RPMI8226 (cell line): ENCODE measurements at regions not wholly inside any gene's neighbourhood (a gene's known extent, or its start where the extent isn't known, plus 50 kb on each side); places are given as distances from the start of the nearest gene placed in this dataset.
A peak's percentile ranks its signal among the peaks of the same experiment; 100 is the strongest.

Experiments
- DNase-seq: peaks from one replicate; pipeline ENCODE4 v3.0.0-alpha.2; 2015

DNA sequence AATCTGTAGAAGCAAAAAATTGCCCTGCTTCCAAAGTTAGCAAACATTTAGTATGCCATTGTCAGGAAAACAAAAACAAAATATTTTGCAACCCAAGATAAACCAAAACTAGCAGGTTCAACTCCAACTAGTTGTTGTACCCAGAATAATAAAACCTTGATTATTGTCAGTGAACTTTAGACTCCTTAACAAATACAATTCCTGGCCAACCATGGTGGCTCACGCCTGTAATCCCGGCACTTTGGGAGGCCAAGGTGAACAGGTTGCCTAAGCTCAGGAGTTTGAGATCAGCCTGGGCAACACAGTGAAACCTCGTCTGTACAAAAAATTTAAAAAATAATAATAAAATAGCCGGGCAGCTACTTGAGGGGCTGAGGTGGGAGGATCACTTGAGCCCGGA is 53.6 kb upstream of the EPCAM start:
- no peak for DNase-seq

DNA sequence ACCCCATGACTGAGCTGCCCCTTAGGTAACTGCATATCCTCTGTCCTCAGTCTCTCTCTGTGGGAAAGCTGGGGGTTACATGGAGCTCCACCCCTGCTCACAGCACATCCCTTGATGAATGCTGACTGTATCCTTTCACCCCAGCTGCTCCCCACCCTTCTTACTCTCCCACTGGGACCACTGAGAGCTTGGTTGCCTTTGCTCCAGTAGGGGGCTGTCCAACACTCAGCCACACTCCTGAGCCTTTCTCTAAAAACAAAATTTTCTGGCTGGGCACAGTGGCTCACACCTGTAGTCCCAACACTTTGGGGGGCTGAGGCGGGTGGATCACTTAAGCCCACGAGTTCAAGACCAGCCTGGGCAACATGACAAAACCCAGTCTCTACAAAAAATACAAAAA is 55.4 kb upstream of the EPCAM start:
- DNase-seq: no peak

DNA sequence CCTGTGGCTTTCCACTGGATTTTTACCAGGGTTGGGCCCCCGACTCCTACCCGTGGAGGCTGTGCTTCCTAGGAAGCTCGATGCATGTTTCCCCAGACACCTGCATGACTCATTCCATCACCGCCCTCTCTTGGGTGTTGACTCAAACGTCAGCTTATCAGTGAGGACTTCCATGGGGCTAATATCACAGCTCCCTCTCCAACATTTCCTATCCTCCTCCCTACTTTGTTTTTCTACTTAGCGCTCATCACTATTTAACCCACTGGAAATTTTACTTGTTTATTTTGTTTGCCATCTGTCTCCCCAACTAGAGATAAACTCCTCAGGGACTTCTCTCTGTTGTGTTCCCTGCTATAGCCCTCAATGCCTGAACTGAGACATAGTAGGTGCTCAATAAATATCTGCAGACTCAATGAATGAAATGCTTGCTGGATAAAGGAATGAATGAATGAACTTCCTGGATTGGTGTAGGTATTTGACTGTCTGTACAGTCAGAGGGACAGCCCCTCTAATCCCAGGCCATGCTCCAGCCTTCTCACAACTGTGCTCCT is 55.9 kb upstream of the EPCAM start:
- DNase-seq: no peak

DNA sequence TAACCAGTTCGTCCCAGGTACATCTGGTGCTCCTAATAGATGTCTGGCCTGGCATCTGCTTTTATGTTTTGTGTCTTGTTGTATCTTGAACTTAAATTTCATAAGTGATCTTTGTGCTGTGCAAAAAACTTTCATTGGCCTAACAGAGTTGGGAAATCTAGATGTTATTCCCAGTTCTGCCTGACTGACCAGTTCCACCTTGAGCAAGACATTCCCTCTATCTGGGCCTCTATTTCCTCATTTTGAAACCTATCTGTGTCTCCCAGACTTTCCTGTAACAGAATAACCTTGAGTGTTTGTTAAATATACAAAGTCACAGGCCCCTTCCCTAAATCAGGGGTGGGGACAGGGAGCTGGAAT is 56.6 kb upstream of the EPCAM start:
- no peak for DNase-seq

- DNase-seq: no peak
These were observed 57.2 kb upstream of the EPCAM start for GRCh38 chr2:47311764-47312490.

DNA sequence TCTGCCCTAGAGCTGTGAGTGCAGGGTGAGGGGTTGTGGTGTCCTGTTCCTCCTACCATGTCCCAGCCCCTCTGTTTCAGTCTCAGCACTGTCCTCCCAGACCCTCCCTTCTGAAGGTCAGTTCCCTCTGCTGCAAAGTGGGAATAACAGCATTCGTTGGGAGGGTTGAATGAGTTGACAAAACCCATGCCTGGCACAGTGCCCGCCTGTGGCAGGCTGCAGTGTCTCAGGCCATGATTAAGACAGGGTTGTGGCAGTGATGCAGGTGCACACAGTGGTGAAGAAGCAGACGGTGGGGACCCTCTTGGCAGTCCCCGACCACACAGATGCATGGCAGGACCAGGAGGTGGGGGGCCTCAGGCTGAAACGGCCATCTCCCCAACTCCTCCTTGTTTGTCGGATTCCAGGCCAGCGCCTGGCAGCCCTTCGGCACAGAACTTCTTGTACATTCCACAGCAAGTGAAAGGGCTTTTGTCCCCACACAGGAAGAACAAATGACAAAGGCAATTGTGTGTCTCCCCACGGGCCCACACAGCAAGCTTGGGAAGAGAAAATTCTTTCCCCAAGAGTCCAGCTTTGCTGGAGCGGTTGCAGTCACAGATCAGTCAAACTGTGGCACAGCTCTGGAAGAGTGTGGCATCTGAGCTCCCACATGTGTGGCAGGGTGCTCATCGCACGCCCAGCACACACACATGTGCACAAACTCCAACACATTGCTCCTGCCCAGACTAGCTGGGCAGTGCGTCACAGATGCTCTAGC is 58.1 kb upstream of the EPCAM start:
- DNase-seq: peak; percentile 85

DNA sequence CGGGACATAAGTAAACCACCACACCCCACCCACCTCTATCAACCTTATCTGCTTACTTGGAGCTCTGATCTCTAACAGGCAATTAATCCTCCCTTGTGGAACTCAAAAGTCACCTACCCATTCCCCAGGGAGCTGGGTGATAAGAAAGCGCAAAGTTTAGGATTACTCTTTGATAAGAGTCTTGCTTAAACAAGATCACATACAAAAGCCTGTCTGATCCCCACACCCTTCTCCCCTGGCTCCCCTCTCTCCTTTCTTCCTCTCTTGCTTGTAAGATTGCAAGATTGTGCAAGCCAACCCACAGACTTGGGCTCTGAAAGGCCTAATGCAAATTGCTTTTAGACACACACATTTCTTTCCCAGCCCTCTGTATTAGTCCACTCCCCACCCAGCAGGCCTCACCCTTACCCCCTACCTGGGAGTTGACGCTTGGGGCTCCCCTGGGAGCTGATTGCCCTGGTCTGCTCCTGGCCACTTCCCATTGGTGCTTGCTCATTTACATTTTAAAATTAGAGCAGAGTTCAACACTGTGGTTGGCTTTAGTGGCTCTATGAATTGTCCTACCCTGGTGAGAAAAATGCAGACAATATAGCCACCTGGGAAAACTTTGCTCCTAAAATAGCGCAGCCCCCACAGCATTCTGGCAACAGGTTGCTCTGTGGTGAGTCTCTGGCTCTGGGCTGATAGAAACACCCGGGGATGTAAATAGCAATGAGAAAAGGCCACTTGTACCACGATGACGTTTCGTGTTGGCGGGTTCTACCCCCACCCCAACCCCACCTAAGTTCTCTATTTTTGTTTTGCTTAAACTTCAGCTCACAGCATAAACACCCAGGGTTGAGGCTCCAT is 58.9 kb upstream of the EPCAM start:
- DNase-seq: peak; percentile 93

DNA sequence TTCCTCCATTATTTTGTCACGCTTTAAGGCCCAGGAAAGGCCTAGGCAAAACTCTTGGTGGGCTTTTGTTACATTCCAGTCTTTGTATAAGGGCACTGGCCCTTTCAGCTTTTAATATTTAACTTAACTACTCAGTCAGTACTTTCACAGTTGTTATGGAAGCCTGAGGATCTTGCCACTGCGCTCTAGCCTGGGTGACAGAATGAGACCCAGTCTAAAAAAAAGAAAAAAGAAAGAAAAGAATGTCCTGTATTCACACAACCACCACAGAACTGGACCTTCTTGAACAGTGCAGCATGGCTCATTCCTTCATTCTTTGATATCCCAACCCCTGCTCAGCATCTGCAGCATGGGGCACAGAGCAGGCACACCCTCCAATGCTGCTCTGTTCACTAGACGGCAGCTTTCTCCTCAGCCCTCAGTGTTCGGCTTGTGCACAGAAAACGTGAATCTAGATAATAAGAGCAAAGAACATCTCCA is 59.6 kb upstream of the EPCAM start:
- DNase-seq: peak; percentile 41

DNA sequence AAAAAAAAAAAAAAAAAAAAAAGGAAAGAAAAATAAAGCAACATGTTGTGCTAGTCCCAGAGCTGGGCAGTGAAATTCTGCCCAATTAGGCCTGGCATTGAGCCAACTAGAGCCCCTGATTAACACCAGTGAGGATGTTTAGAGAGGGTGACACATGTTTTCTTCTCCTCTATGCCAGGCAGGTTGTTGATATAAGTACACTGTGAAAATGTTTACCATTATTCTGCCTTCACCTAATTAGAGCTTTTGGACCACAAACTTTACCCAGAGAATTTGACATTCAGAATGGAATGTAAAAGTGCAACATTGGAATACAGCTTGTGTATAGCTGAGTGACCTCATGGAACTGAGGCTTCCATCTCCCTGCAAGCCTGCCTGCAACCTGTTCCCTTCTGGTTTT is 62.0 kb upstream of the EPCAM start:
- peak; percentile 35 for DNase-seq

- no peak for DNase-seq
These were observed 64.5 kb upstream of the EPCAM start for GRCh38 chr2:47304654-47305053.

- no peak for DNase-seq
These were observed 65.6 kb upstream of the EPCAM start for GRCh38 chr2:47303341-47304148.

DNA sequence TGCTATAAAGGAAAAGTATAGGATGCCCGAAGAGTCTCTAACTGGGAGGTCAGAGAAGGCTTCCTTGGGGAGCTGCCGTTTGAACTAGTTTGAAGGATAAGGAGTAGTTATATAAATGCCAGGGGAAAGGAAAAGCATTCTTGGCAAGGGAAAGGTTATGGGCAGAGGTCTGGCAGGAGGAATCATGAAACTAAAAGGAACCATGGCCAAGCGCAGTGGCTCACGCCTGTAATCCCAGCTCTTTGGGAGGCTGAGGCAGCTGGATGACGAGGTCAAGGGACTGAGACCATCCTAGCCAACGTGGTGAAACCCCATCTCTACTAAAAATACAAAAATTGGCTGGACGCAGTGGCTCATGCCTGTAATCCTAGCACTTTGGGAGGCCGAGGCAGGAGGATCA is 66.8 kb upstream of the EPCAM start:
- no peak for DNase-seq

DNA sequence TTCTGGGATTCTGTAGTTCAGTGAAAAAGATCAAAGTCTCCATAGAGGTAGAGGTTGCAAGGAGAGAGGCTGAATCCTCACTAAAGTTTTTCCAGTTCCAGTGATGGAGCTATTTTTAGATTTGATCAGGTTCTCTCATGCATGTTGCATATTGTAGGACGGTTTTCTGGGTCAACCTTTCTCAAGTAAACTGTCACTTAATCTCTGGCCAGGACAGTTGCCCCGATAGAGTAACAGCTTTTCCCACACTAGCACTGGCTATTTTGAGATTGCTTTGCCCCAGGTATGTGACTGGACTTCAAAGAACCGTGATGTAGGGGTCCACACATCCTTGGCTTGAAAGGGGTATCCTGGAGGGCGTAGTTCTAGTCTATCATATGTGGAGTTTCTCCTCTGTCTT is 67.4 kb upstream of the EPCAM start:
- no peak for DNase-seq

DNA sequence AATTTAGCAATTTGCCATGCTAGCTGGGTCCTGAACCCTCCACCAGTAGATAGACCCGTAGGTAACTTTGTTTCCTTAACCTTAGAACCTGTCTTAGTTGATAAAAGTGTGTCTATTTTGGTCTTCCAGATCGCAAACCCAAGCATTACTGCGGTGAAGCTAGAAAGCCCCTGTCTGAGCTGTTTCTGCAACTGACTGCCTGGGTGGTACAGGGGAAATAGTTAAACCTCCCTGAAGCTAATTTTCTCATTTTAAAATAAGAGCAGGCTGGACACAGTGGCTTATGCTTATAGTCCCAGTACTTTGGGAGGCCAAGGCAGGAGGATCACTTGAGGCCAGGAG is 67.9 kb upstream of the EPCAM start:
- DNase-seq: peak; percentile 30

DNA sequence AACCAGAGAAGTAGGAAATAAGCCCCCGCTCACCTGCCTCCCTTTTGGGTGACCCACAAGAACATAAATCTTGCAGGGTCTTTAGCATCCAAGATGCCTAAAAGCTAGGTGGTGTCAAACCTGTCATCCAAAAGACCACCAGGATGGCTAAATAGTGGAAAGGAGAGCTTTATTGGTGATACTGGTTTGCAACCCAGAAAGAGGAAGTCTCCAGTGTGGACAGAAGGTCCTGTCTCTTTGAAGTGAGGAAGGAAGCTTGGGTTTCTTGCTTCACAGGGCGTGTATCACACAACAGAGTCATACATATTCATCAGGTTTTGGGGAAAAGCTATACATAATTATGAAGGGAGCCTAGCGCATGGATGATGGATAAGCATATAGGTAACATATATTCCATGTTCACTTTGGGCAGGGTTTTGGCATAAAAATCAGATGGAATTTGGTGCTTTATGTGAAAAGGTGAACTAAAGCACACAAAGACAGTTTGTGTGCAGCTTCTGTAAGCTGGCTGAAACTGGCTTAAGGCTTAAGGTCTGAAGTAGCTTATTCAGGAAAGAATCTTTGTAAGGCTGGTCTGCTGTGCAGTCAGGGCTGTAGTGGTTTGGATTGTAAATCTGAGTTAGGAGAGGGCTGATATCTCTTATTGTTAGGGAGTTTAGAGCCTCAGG is 68.4 kb upstream of the EPCAM start:
- DNase-seq: peak; percentile 47

- DNase-seq: no peak
These were observed 69.0 kb upstream of the EPCAM start for GRCh38 chr2:47300081-47300480.

GRCh38 chr2:47299555-47299954 is 69.6 kb upstream of the EPCAM start:
- no peak for DNase-seq

DNA sequence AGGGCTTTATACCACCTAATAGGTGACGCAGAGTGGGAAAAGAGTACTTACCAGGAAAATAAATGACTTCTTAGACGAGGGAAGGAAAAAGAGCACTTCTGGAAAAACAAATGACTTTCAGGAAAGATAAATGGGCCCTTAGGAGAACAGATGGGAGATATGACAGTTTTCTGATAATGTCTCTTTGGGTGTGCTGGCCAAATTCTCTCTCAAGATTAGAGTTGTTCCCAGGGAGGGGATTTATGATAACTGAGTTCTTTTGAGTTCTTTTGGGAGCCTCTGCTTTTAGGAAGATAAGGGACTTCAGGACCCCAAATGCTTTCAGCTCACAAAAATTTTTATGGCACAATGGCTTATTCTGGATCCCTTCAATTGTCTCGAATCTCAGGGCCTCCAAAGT is 70.3 kb upstream of the EPCAM start:
- no peak for DNase-seq

DNA sequence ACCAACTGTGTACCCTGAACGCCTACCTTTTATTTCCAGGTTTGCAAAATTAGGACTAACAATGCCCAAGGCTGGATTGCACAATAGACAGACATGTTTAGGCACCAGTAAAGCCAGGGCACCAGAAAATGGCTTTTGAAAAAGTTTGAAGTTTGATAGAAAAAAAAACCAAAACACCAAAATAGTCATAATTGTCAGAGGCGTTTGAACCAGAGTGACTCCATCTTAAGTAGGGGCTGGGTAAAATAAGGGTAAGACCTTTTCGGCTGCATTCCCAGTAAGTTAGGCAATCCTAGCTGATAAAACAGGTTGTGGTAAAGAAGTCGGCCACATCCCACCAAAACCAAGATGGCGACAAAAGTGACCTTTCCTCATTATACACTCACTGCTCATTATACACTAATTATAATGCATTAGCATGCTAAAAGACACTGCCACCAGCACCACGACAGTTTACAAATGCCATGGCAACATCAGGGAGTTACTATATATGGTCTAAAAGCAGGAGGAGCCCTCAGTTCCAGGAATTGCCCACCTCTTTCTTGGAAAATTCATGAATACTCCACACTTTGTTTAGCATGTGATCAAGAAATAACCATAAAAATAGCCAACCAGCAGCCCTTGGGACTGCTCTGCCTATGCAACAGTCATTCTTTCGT is 71.2 kb upstream of the EPCAM start:
- DNase-seq: no peak

DNA sequence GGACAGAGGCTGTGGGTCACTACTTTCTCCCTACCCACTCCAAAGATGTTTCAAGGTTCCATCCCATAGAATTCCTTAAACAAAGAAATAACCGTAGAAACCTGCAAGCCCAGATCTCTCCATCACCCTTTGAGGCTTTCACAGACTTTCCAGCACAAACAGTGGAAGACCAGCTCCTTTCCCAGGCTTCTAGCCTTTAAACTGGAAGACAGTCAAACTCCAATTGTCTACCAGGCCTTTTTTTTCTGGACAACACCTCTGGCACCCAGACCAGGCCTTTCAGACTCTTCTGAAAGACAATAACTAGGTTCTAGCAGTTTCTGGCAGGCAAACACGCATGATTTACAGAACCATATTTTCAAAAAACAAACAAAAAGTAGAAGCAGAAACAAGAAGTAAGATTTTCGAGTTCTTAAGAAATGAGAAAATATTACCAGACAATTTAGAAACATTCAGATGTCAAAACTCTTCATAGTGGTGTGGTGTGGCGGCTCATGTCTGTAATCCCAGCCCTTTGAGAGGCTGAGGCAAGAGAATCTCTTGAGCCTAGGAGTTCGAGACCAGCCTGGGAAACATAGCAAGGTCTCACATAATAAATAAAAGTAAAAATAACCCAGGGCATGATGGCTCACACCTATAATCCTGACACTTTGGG is 73.0 kb upstream of the EPCAM start:
- no peak for DNase-seq
